DND-41 (cell line): ENCODE measurements at regions not wholly inside any gene's neighbourhood (a gene's known extent, or its start where the extent isn't known, plus 50 kb on each side); places are given as distances from the start of the nearest gene placed in this dataset.

Source experiments
- ATAC-seq: fragments of 200-7000 bp; cut with Tn5 transposase; 3 replicates; pipeline ENCODE4 v1.9.1; 2021; ENCODE audit warnings: low read depth; ENCODE audit not compliant: insufficient read depth
- DNase-seq: peaks from one replicate; pipeline ENCODE4 v3.0.0-alpha.2; 2020
- H2AFZ ChIP-seq: 2 replicates; pipeline ENCODE4 v1.6.0; 2012; ENCODE audit warnings: low read depth, low read length
- H3K27ac ChIP-seq: 2 replicates; pipeline ENCODE4 v1.5.1; 2012; ENCODE audit warnings: low read length, inconsistent platforms
- H3K27me3 ChIP-seq: fragments of 200-600 bp; sonication (generic); 2 replicates; pipeline ENCODE4 v1.6.0; 2012; ENCODE audit warnings: low read length, mild to moderate bottlenecking, inconsistent platforms; ENCODE audit not compliant: insufficient read depth, poor library complexity
- H3K36me3 ChIP-seq: 2 replicates; pipeline ENCODE4 v1.5.1; 2012; ENCODE audit warnings: low read length, inconsistent platforms; ENCODE audit not compliant: insufficient read depth
- H3K4me1 ChIP-seq: 2 replicates; pipeline ENCODE4 v1.5.1; 2012; ENCODE audit warnings: mild to moderate bottlenecking, low read length; ENCODE audit not compliant: insufficient read depth
- H3K4me2 ChIP-seq: 2 replicates; pipeline ENCODE4 v1.6.0; 2012; ENCODE audit warnings: mild to moderate bottlenecking, moderate library complexity, low read length, inconsistent platforms; ENCODE audit not compliant: insufficient read depth
- H3K4me3 ChIP-seq, 2 experiments: fragments of 200-600 bp in 1 of 2; shearing (Covaris generic) in 1 of 2; 2 replicates each; pipeline ENCODE4 v1.5.1; 2012 to 2016; ENCODE audit warnings: inconsistent platforms in 2 of 2, low read length in 2 of 2, mild to moderate bottlenecking in 2 of 2, low read depth in 1 of 2, moderate library complexity in 1 of 2
- H3K79me2 ChIP-seq: 2 replicates; pipeline ENCODE4 v1.6.0; 2012; ENCODE audit warnings: low read length, inconsistent platforms; ENCODE audit not compliant: insufficient read depth
- H3K9ac ChIP-seq: 2 replicates; pipeline ENCODE4 v1.6.0; 2012; ENCODE audit warnings: low read depth, mild to moderate bottlenecking, inconsistent platforms, low read length, moderate library complexity
- H3K9me3 ChIP-seq: 2 replicates; pipeline ENCODE4 v1.5.1; 2012; ENCODE audit warnings: low read length, moderate library complexity, mild to moderate bottlenecking, inconsistent platforms; ENCODE audit not compliant: insufficient read depth, severe bottlenecking
- H4K20me1 ChIP-seq: 2 replicates; pipeline ENCODE4 v1.6.0; 2012; ENCODE audit warnings: low read length; ENCODE audit not compliant: insufficient read depth
- EZH2 ChIP-seq: IDR thresholded peaks from 3 replicates; pipeline ENCODE4 v1.6.1; 2012; ENCODE audit warnings: borderline replicate concordance, low read depth, mild to moderate bottlenecking, moderate library complexity, low read length, inconsistent platforms; ENCODE audit not compliant: severe bottlenecking
- TF ChIP-seq, protein P1 (sequence below): IDR thresholded peaks from 2 replicates; pipeline ENCODE4 v1.5.1; 2012; ENCODE audit warnings: borderline replicate concordance, low read length, moderate library complexity, mild to moderate bottlenecking; ENCODE audit not compliant: poor library complexity, severe bottlenecking; ENCODE audit errors: extremely low read depth

DNA sequence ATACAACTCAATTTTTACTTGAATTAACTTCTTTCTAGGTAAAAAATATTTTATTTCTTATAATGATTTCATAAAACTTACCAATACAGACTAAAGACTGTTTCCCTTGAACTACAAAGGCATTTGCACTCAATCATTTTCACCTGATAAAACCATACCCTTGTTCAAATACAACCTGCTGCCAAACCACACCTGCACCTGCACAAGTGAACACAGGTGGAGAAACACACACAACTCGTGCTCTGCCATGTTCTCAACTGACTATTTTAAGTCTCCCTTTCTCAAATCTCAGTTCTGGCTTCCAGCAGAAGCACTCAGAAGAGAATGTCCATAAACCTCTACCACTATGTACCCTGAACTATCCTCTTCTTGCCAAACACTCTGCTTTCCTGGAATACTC lies 1892.1 kb downstream of the MAT2B start:
- H2AFZ ChIP-seq: no peak overlapping the region
- H3K36me3 ChIP-seq: no peaks in the 10 kb centered on the region
- H4K20me1 ChIP-seq: no peaks in the 10 kb centered on the region
- H3K4me1 ChIP-seq: no peaks in the 10 kb centered on the region
- H3K27ac ChIP-seq: no peak overlapping the region
- no peak for TF ChIP-seq EZH2
- TF ChIP-seq, protein P1, sequence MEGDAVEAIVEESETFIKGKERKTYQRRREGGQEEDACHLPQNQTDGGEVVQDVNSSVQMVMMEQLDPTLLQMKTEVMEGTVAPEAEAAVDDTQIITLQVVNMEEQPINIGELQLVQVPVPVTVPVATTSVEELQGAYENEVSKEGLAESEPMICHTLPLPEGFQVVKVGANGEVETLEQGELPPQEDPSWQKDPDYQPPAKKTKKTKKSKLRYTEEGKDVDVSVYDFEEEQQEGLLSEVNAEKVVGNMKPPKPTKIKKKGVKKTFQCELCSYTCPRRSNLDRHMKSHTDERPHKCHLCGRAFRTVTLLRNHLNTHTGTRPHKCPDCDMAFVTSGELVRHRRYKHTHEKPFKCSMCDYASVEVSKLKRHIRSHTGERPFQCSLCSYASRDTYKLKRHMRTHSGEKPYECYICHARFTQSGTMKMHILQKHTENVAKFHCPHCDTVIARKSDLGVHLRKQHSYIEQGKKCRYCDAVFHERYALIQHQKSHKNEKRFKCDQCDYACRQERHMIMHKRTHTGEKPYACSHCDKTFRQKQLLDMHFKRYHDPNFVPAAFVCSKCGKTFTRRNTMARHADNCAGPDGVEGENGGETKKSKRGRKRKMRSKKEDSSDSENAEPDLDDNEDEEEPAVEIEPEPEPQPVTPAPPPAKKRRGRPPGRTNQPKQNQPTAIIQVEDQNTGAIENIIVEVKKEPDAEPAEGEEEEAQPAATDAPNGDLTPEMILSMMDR: no peak
- H3K9ac ChIP-seq: no peak overlapping the region
- no peak overlapping the region for H3K4me2 ChIP-seq
- H3K79me2 ChIP-seq: no peaks in the 10 kb centered on the region
- no peak overlapping the region for H3K4me3 ChIP-seq
- ATAC-seq: no peak
- DNase-seq: no peak
- no peaks in the 10 kb centered on the region for H3K27me3 ChIP-seq
- no peaks in the 10 kb centered on the region for H3K9me3 ChIP-seq

GRCh38 chr5:165400086-165400485 lies 1894.7 kb downstream of the MAT2B start:
- ATAC-seq (no peak), DNase-seq (no peak)
- Histone ChIP-seq H3K9me3 (no peaks in the 10 kb centered on the region), H4K20me1 (no peaks in the 10 kb centered on the region), H3K36me3 (no peaks in the 10 kb centered on the region), H3K79me2 (no peaks in the 10 kb centered on the region), H3K9ac (no peak overlapping the region), H3K4me2 (no peak overlapping the region), H3K27ac (no peak overlapping the region), H3K4me3 (no peak overlapping the region), H2AFZ (no peak overlapping the region), H3K4me1 (no peaks in the 10 kb centered on the region), H3K27me3 (no peaks in the 10 kb centered on the region)
- TF ChIP-seq EZH2: no peak
- TF ChIP-seq, protein P1: no peak

DNA sequence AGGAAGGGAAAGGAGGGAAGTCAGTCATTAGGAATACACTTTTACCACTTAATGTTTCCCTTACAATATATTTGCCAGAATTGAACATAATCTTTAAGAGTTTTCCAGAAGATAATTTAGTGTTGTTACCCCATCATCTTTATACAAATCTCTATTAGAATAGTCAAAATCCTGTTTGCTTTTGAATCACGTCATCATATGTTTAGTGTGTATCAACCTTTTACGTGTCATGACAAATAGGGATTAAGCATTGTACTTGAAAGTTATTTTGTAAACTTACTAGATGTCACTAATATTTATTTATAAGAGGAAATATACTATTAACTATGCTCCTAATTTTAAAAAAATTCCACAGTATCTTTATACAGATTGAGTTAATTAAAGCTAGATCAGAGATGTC lies 1899.5 kb downstream of the MAT2B start:
- H3K79me2 ChIP-seq: no peaks in the 10 kb centered on the region
- H3K27me3 ChIP-seq: no peaks in the 10 kb centered on the region
- H3K9me3 ChIP-seq: no peaks in the 10 kb centered on the region
- H3K27ac ChIP-seq: no peak overlapping the region
- H2AFZ ChIP-seq: no peak overlapping the region
- ATAC-seq (no peak), DNase-seq (no peak)
- H3K4me2 ChIP-seq: no peak overlapping the region
- no peak overlapping the region for H3K9ac ChIP-seq
- no peaks in the 10 kb centered on the region for H3K4me1 ChIP-seq
- TF ChIP-seq, protein P1: no peak
- no peak for TF ChIP-seq EZH2
- no peaks in the 10 kb centered on the region for H3K36me3 ChIP-seq
- H3K4me3 ChIP-seq: no peak overlapping the region
- no peaks in the 10 kb centered on the region for H4K20me1 ChIP-seq

GRCh38 chr5:165405340-165405739 lies 1899.9 kb downstream of the MAT2B start:
- Histone ChIP-seq H3K27ac (no peak overlapping the region), H3K36me3 (no peaks in the 10 kb centered on the region), H3K9me3 (no peaks in the 10 kb centered on the region), H3K79me2 (no peaks in the 10 kb centered on the region), H3K4me1 (no peaks in the 10 kb centered on the region), H3K27me3 (no peaks in the 10 kb centered on the region), H3K4me3 (no peak overlapping the region), H4K20me1 (no peaks in the 10 kb centered on the region), H3K4me2 (no peak overlapping the region), H3K9ac (no peak overlapping the region), H2AFZ (no peak overlapping the region)
- ATAC-seq (no peak), DNase-seq (no peak)
- TF ChIP-seq, protein P1: no peak
- no peak for TF ChIP-seq EZH2
